Body of pancreas (tissue), 4 donors: ENCODE measurements at regions not wholly inside any gene's neighbourhood (a gene's known extent, or its start where the extent isn't known, plus 50 kb on each side); places are given as distances from the start of the nearest gene placed in this dataset.

Experiments
- ATAC-seq: fragments of 150-250 bp; one replicate; pipeline ENCODE4 v1.9.1; 2016
- DNase-seq, 4 donors: peaks; one replicate each; pipeline ENCODE4 v3.0.0-alpha.2; 2019
- H3K27ac ChIP-seq, 4 donors: fragments of 200-600 bp; sonication (generic); 1 replicate in 3 of 4; 2 replicates in 1 of 4; pipeline versions ENCODE4 v1.5.1 to v1.6.1; 2016 to 2019; ENCODE audit warnings: mild to moderate bottlenecking in 1 of 4, mixed read lengths in 1 of 4, moderate library complexity in 1 of 4
- H3K27me3 ChIP-seq, 2 donors: fragments of 200-600 bp; sonication (generic); one replicate each; pipeline ENCODE4 v1.6.0; 2016; ENCODE audit warnings: mild to moderate bottlenecking in 1 of 2
- H3K36me3 ChIP-seq, 2 donors: fragments of 200-600 bp; sonication (generic); replicated peaks in 1 of 2; 2 replicates each; pipeline ENCODE4 v1.5.1; 2016; ENCODE audit warnings: low read depth in 2 of 2; ENCODE audit not compliant: insufficient read depth in 1 of 2
- H3K4me1 ChIP-seq: fragments of 200-600 bp; sonication (generic); one replicate; pipeline ENCODE4 v1.6.0; 2016
- H3K4me3 ChIP-seq, 2 donors: fragments of 200-600 bp; sonication (generic); 1 replicate in 1 of 2; 2 replicates in 1 of 2; pipeline ENCODE4 v1.5.1; 2016 to 2019
- H3K9me3 ChIP-seq, 3 donors: fragments of 200-600 bp; sonication (generic); 1 replicate in 2 of 3; 2 replicates in 1 of 3; pipeline ENCODE4 v1.5.1; 2016
- POLR2A ChIP-seq, 3 donors: fragments of 450-650 bp; IDR thresholded peaks; one replicate each; pipeline ENCODE4 v1.6.1; 2016; ENCODE audit warnings: antibody characterized with exemption in 3 of 3, mild to moderate bottlenecking in 2 of 3
- WGBS, 2 donors: methylation state at CpG; one replicate each; pipeline ENCODE4 v1.1.5; 2017; 5-methylcytosine and 5-hydroxymethylcytosine counted together
- intact Hi-C: fragments of 100-400 bp; cut with DNase I; formaldehyde crosslinking; loops from one replicate; pipeline ENCODE4 v1.15.1; 2023
- TF ChIP-seq, protein P1 (sequence below), 7 experiments: fragments of 450-650 bp in 4 of 7; fragments of 200-600 bp in 3 of 7; sonication (generic) in 3 of 7; IDR thresholded peaks; one replicate each; pipeline ENCODE4 v1.5.1; 2016 to 2019; ENCODE audit warnings: antibody characterized with exemption in 7 of 7

GRCh38 chr13:22861958-22862466 lies 318.8 kb upstream of the SGCG start:
- TF ChIP-seq, protein P1, sequence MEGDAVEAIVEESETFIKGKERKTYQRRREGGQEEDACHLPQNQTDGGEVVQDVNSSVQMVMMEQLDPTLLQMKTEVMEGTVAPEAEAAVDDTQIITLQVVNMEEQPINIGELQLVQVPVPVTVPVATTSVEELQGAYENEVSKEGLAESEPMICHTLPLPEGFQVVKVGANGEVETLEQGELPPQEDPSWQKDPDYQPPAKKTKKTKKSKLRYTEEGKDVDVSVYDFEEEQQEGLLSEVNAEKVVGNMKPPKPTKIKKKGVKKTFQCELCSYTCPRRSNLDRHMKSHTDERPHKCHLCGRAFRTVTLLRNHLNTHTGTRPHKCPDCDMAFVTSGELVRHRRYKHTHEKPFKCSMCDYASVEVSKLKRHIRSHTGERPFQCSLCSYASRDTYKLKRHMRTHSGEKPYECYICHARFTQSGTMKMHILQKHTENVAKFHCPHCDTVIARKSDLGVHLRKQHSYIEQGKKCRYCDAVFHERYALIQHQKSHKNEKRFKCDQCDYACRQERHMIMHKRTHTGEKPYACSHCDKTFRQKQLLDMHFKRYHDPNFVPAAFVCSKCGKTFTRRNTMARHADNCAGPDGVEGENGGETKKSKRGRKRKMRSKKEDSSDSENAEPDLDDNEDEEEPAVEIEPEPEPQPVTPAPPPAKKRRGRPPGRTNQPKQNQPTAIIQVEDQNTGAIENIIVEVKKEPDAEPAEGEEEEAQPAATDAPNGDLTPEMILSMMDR (IDR thresholded peaks at IDR 0.05) = no peak
- TF ChIP-seq POLR2A (IDR thresholded peaks at IDR 0.05) = no peak
- H3K36me3 ChIP-seq = no peaks in the 10 kb centered on the region
- no peaks in the 10 kb centered on the region for H3K9me3 ChIP-seq
- intact Hi-C loops = no loop called here
- H3K27me3 ChIP-seq = no peaks in the 10 kb centered on the region
- no peak for DNase-seq
- ATAC-seq = no peak
- H3K4me3 ChIP-seq = no peak overlapping the region
- H3K4me1 ChIP-seq = no peaks in the 10 kb centered on the region
- no peak overlapping the region for H3K27ac ChIP-seq

DNA sequence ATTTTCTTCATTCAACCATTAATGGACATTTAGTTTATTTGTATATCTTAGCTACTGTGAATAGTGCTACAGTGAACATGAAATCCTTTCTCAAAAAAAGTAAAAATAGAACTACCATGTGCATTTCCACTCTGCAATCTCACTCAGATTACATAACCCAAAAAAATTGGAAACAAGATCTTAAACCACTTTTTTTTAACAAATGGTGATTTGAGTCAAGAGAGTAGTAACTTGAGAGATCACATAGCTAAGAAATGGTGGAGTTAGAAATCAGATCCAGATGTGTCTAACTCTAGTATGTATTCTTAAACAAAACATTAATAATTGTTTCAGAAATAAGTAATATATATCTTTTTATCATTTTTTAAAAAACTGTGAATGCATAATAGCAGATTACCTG lies 318.3 kb upstream of the SGCG start:
- TF ChIP-seq POLR2A (IDR thresholded peaks at IDR 0.05) = no peak
- TF ChIP-seq, protein P1 (IDR thresholded peaks at IDR 0.05) = no peak
- DNase-seq (no peak), ATAC-seq (no peak)
- Histone ChIP-seq H3K4me1 (no peaks in the 10 kb centered on the region), H3K27me3 (no peaks in the 10 kb centered on the region), H3K36me3 (no peaks in the 10 kb centered on the region), H3K27ac (no peak overlapping the region), H3K4me3 (no peak overlapping the region), H3K9me3 (no peaks in the 10 kb centered on the region)
- intact Hi-C loops = no loop called here

DNA sequence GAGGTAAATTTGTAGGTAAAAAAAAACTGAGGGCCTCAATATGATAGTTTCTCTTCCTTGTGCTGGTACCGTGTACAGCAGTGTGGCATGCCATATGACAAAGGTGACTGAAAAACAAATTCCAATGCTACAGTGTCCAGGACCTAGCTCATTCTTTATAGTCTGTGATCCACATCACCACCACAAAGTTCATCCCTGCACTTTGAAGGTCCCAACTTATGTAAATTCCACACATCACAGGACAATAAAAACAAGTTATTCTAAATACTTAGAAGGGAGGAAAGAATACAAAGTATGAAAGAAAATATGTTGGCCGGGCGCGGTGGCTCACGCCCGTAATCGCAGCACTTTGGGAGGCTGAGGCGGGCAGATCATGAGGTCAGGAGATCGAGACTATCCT lies 314.6 kb upstream of the SGCG start:
- H3K9me3 ChIP-seq = no peaks in the 10 kb centered on the region
- intact Hi-C loops = no loop called here
- no peaks in the 10 kb centered on the region for H3K36me3 ChIP-seq
- no peak overlapping the region for H3K27ac ChIP-seq
- DNase-seq (no peak), ATAC-seq (no peak)
- H3K4me1 ChIP-seq = no peaks in the 10 kb centered on the region
- WGBS, 2 donors = 91 to 95% methylated on average over 9 of the region's 9 CpGs
- no peak overlapping the region for H3K4me3 ChIP-seq
- no peak for TF ChIP-seq POLR2A (IDR thresholded peaks at IDR 0.05)
- TF ChIP-seq, protein P1 (IDR thresholded peaks at IDR 0.05) = no peak
- H3K27me3 ChIP-seq = no peaks in the 10 kb centered on the region

- H3K4me3 ChIP-seq = no peak overlapping the region
- intact Hi-C loops = no loop called here
- no peak for DNase-seq
- ATAC-seq = no peak
- 55 to 63% methylated on average over 2 of the region's 2 CpGs for WGBS, 2 donors
- no peak overlapping the region for H3K27ac ChIP-seq
- H3K4me1 ChIP-seq = no peaks in the 10 kb centered on the region
- no peaks in the 10 kb centered on the region for H3K27me3 ChIP-seq
- TF ChIP-seq, protein P1 (IDR thresholded peaks at IDR 0.05) = no peak
- no peak for TF ChIP-seq POLR2A (IDR thresholded peaks at IDR 0.05)
- H3K9me3 ChIP-seq = no peaks in the 10 kb centered on the region
- H3K36me3 ChIP-seq = no peaks in the 10 kb centered on the region
These were observed 309.5 kb upstream of the SGCG start for GRCh38 chr13:22871231-22871630.

- Histone ChIP-seq H3K36me3 (no peaks in the 10 kb centered on the region), H3K4me1 (no peaks in the 10 kb centered on the region), H3K27ac (no peak overlapping the region), H3K4me3 (no peak overlapping the region), H3K27me3 (no peaks in the 10 kb centered on the region), H3K9me3 (no peaks in the 10 kb centered on the region)
- DNase-seq = no peak
- WGBS, 2 donors = 61 to 90% methylated on average over 1 of the region's 1 CpG
- ATAC-seq = no peak
- TF ChIP-seq POLR2A (IDR thresholded peaks at IDR 0.05) = no peak
- TF ChIP-seq, protein P1 (IDR thresholded peaks at IDR 0.05) = no peak
- intact Hi-C loops = no loop called here
These were observed 305.9 kb upstream of the SGCG start for GRCh38 chr13:22874839-22875238.
